ENCODE measurements at regions not wholly inside any gene's neighbourhood (a gene's known extent, or its start where the extent isn't known, plus 50 kb on each side); places are given as distances from the start of the nearest gene placed in this dataset.

DNA sequence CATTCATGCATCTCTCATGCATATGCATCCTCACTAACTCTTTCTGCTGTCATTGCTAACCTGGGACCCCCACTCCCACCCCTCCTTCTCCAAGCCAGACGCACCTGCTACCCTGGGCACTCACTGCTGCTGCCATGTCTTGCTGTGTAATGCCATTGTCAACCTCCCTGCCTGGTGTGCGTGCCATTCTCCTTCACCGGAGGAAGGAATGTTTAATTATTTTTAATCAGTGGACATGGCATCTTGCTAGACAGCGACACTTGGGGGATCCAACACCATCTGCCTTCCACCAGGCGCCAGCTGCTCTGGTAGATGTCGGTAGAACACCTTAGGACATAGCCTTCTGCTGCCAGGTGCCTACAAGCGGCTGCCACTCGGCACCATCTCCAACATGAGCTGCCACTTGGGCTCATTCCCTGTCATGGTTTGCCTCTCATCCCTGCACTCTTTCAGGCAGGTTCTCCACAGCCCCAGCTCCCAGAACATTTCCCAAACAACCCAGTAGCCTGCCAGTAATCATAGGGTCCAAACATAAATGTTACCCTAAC is 306.9 kb downstream of the TTLL7 start:
- Histone ChIP-seq H3K4me3 (no peak overlapping the region), H3K9me3 (no peaks in the 10 kb centered on the region), H3K27ac (no peak overlapping the region)

GRCh38 chr1:83689921-83690868 is 308.7 kb downstream of the TTLL7 start:
- TF ChIP-seq, protein P1, sequence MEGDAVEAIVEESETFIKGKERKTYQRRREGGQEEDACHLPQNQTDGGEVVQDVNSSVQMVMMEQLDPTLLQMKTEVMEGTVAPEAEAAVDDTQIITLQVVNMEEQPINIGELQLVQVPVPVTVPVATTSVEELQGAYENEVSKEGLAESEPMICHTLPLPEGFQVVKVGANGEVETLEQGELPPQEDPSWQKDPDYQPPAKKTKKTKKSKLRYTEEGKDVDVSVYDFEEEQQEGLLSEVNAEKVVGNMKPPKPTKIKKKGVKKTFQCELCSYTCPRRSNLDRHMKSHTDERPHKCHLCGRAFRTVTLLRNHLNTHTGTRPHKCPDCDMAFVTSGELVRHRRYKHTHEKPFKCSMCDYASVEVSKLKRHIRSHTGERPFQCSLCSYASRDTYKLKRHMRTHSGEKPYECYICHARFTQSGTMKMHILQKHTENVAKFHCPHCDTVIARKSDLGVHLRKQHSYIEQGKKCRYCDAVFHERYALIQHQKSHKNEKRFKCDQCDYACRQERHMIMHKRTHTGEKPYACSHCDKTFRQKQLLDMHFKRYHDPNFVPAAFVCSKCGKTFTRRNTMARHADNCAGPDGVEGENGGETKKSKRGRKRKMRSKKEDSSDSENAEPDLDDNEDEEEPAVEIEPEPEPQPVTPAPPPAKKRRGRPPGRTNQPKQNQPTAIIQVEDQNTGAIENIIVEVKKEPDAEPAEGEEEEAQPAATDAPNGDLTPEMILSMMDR (IDR thresholded peaks at IDR 0.05): no peak
- no peak for TF ChIP-seq POLR2A (IDR thresholded peaks at IDR 0.05)
- H3K27me3 ChIP-seq: no peaks in the 10 kb centered on the region
- H3K4me3 ChIP-seq: no peak overlapping the region
- H3K9me3 ChIP-seq: no peaks in the 10 kb centered on the region
- no peak for DNase-seq
- H3K27ac ChIP-seq: no peak overlapping the region
- no peaks in the 10 kb centered on the region for H3K4me1 ChIP-seq
- no peaks in the 10 kb centered on the region for H3K36me3 ChIP-seq

More for the DNA sequence above, 306.9 kb downstream of the TTLL7 start:
- Histone ChIP-seq H3K27me3 (no peaks in the 10 kb centered on the region), H3K36me3 (no peaks in the 10 kb centered on the region), H3K4me1 (no peaks in the 10 kb centered on the region)
- TF ChIP-seq POLR2A (IDR thresholded peaks at IDR 0.05): no peak
- TF ChIP-seq, protein P1 (IDR thresholded peaks at IDR 0.05): no peak
- DNase-seq: no peak

- H3K36me3 ChIP-seq: no peaks in the 10 kb centered on the region
- no peaks in the 10 kb centered on the region for H3K4me1 ChIP-seq
- TF ChIP-seq, protein P1 (IDR thresholded peaks at IDR 0.05): no peak
- no peak for DNase-seq
- no peaks in the 10 kb centered on the region for H3K9me3 ChIP-seq
- no peak overlapping the region for H3K27ac ChIP-seq
- H3K27me3 ChIP-seq: no peaks in the 10 kb centered on the region
- H3K4me3 ChIP-seq: no peak overlapping the region
These were observed 316.8 kb downstream of the TTLL7 start for GRCh38 chr1:83682132-83682531.

GRCh38 chr1:83676106-83676505 is 322.8 kb downstream of the TTLL7 start:
- H3K36me3 ChIP-seq: no peaks in the 10 kb centered on the region
- H3K27ac ChIP-seq: no peak overlapping the region
- H3K27me3 ChIP-seq: no peaks in the 10 kb centered on the region
- no peaks in the 10 kb centered on the region for H3K9me3 ChIP-seq
- no peak for DNase-seq
- H3K4me1 ChIP-seq: no peaks in the 10 kb centered on the region
- H3K4me3 ChIP-seq: no peak overlapping the region
- no peak for TF ChIP-seq POLR2A (IDR thresholded peaks at IDR 0.05)
- TF ChIP-seq, protein P1 (IDR thresholded peaks at IDR 0.05): no peak

DNA sequence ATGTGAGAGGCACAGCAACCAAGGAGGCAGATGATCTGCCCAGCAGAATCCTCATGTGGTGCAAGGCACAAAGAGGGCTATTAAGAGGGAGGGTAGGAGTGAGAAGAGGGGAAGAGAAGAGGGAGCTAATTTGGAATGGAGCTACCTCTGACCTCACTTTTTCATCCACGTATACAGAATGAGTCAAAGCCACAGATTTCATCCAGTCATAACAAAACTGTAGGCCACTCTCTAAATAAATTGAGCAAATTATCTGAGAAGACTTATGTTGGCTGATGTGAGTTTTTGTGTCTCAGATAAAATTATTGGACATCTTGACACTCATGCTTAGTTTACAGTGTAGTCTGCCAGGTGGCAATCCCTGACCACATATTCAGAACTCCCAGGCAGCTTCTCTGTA is 325.6 kb downstream of the TTLL7 start:
- Histone ChIP-seq H3K9me3 (no peaks in the 10 kb centered on the region), H3K27ac (no peak overlapping the region), H3K36me3 (no peaks in the 10 kb centered on the region), H3K4me3 (no peak overlapping the region), H3K4me1 (no peaks in the 10 kb centered on the region), H3K27me3 (no peaks in the 10 kb centered on the region)
- DNase-seq: no peak
- TF ChIP-seq, protein P1 (IDR thresholded peaks at IDR 0.05): no peak
- no peak for TF ChIP-seq POLR2A (IDR thresholded peaks at IDR 0.05)

All from Peyer's patch (tissue), 4 donors.